Mucosa of descending colon (tissue), 3 donors: ENCODE measurements at regions not wholly inside any gene's neighbourhood (a gene's known extent, or its start where the extent isn't known, plus 50 kb on each side); places are given as distances from the start of the nearest gene placed in this dataset.

ENCODE experiments used
- ATAC-seq: fragments of 200-7000 bp; cut with Tn5 transposase; one replicate; pipeline ENCODE4 v1.9.1; 2020; ENCODE audit warnings: mild to moderate bottlenecking, moderate library complexity
- DNase-seq, 3 donors: peaks; one replicate each; pipeline ENCODE4 v3.0.0-alpha.2; 2020
- H3K36me3 ChIP-seq: fragments of 200-600 bp; one replicate; pipeline ENCODE4 v1.8.0; 2021; ENCODE audit warnings: low read depth, mild to moderate bottlenecking
- H3K4me1 ChIP-seq: fragments of 200-600 bp; one replicate; pipeline ENCODE4 v1.8.0; 2021; ENCODE audit warnings: low read depth, mild to moderate bottlenecking
- H3K4me3 ChIP-seq: fragments of 200-600 bp; one replicate; pipeline ENCODE4 v1.8.0; 2021; ENCODE audit warnings: mild to moderate bottlenecking
- H3K9me3 ChIP-seq: fragments of 200-600 bp; one replicate; pipeline ENCODE4 v1.8.0; 2021; ENCODE audit warnings: mild to moderate bottlenecking
- CTCF ChIP-seq: fragments of 200-600 bp; IDR thresholded peaks from one replicate; pipeline ENCODE4 v1.8.0; 2022; ENCODE audit warnings: antibody characterized with exemption, mild to moderate bottlenecking
- intact Hi-C, 2 donors: fragments of 100-400 bp; cut with DNase I in 1 of 2; cut with micrococcal nuclease in 1 of 2; formaldehyde crosslinking; loops; one replicate each; pipeline versions ENCODE4 v1.11.0 to v1.11.1; 2022; cut with DNase I, micrococcal nuclease
- donor health status: DM: no; HTN: no; CAD: no; lungs with moderate emphysema.
- donor health status: DM: no; HTN: no; CAD: no.
- donor health status: DM: no; HTN: yes; CAD: no.

DNA sequence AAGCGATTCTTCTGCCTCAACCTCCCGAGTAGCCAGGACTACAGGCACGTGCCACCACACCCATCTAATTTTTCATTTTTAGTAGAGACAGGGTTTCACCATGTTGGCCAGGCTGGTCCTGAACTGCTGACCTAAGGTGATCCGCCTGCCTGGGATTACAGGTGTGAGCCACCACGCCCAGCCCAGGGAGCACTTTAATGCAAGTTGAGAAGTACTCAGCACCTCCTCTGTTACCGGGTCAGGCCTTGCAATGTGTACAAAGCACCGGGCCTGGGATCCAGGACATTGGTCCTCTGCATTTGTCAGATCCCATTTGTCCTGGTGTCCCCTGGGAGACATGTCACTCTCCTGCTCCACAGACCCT is 143.6 kb downstream of the TOMM20 start:
- TF ChIP-seq CTCF = no peak
- no peak for DNase-seq
- intact Hi-C loops = no loop called here

DNA sequence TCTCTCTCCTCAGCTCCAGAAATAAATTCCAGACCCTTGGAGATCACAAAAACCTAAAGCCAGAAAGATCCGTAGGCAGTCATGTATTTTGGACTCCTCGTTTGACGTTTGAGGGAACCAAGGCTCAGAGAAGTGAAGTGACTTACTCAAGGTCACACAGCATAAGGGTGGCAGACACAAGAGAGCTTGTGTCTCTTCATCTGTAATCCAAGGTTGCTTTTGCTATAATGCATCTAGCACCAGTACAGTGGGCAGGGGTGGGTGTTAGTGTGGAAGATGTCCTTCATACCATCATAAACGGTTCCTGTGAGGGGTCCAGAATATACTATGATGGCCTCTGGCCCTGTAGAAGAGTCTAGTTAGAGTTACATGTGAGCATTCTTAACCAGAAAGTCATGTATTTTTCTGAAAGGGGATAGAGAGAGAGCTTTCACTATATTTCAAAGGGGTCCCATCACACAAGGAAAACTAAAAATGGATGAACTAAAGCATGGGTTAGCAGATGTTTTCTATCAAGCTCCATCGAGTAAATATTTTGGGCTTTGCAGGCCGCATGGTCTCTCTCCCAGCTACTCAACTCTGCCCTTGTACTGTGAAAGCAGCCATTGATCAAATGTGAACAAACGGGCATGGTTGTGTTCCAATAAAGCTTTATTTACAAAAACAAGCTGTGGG is 144.9 kb downstream of the TOMM20 start:
- DNase-seq (no peak), ATAC-seq (no peak)
- no peak for TF ChIP-seq CTCF
- Histone ChIP-seq H3K4me1 (peaks cover 59% of the 10 kb centered on the region), H3K36me3 (no peaks in the 10 kb centered on the region), H3K9me3 (no peaks in the 10 kb centered on the region), H3K4me3 (no peak overlapping the region)
- intact Hi-C loops = no loop called here

More for the DNA sequence above, 143.6 kb downstream of the TOMM20 start:
- H3K36me3 ChIP-seq = no peaks in the 10 kb centered on the region
- H3K4me1 ChIP-seq = peaks cover 47% of the 10 kb centered on the region
- H3K9me3 ChIP-seq = no peaks in the 10 kb centered on the region
- H3K4me3 ChIP-seq = no peak overlapping the region
- ATAC-seq = no peak

- Histone ChIP-seq H3K4me1 (peaks cover 61% of the 10 kb centered on the region), H3K4me3 (no peak overlapping the region), H3K9me3 (no peaks in the 10 kb centered on the region), H3K36me3 (no peaks in the 10 kb centered on the region)
- DNase-seq (no peak), ATAC-seq (no peak)
- TF ChIP-seq CTCF = no peak
- intact Hi-C loops = no loop called here
Measured at GRCh38 chr1:234981758-234982157, 146.9 kb downstream of the TOMM20 start.

- ATAC-seq = peak; percentile 70
- H3K4me3 ChIP-seq = no peak overlapping the region
- intact Hi-C loops = no loop called here
Measured at GRCh38 chr1:234980645-234981396, 147.8 kb downstream of the TOMM20 start.

GRCh38 chr1:234980291-234980644 is 148.4 kb downstream of the TOMM20 start:
- ATAC-seq = no peak
- no peak for DNase-seq
- TF ChIP-seq CTCF = no peak
- Histone ChIP-seq H3K9me3 (no peaks in the 10 kb centered on the region), H3K4me1 (peaks cover 68% of the 10 kb centered on the region), H3K4me3 (no peak overlapping the region), H3K36me3 (no peaks in the 10 kb centered on the region)
- intact Hi-C loops = no loop called here

More at GRCh38 chr1:234980645-234981396, 147.8 kb downstream of the TOMM20 start:
- peaks cover 62% of the 10 kb centered on the region for H3K4me1 ChIP-seq
- TF ChIP-seq CTCF = no peak
- no peaks in the 10 kb centered on the region for H3K9me3 ChIP-seq
- DNase-seq = peak; percentile 64 to 82 (median 67)
- no peaks in the 10 kb centered on the region for H3K36me3 ChIP-seq
